Sigmoid colon (tissue), 6 donors: ENCODE measurements at regions not wholly inside any gene's neighbourhood (a gene's known extent, or its start where the extent isn't known, plus 50 kb on each side); places are given as distances from the start of the nearest gene placed in this dataset.
"Not testable (repeated sequence)": the region's sequence is repeated elsewhere in the genome, so short reads cannot be mapped to it uniquely, and the experiment has no call there.

Experiments
- DNase-seq: peaks from one replicate; pipeline ENCODE4 v3.0.0-alpha.2; 2019
- H3K27ac ChIP-seq, 4 donors: fragments of 200-600 bp; sonication (generic); one replicate each; pipeline ENCODE4 v1.5.1; 2016 to 2019; ENCODE audit warnings: mild to moderate bottlenecking in 1 of 4
- H3K27me3 ChIP-seq, 3 donors: fragments of 200-600 bp; sonication (generic); one replicate each; pipeline ENCODE4 v1.5.1; 2019; ENCODE audit warnings: mild to moderate bottlenecking in 1 of 3
- H3K36me3 ChIP-seq, 4 donors: fragments of 200-600 bp; sonication (generic); one replicate each; pipeline ENCODE4 v1.5.1; 2016 to 2019
- H3K4me1 ChIP-seq, 4 donors: fragments of 200-600 bp; sonication (generic); one replicate each; pipeline ENCODE4 v1.5.1; 2017 to 2019
- H3K4me3 ChIP-seq, 4 donors: fragments of 200-600 bp; sonication (generic); one replicate each; pipeline ENCODE4 v1.5.1; 2017 to 2019; ENCODE audit warnings: mild to moderate bottlenecking in 2 of 4, moderate library complexity in 1 of 4
- H3K9me3 ChIP-seq, 4 donors: fragments of 200-600 bp in 3 of 4; sonication (generic) in 3 of 4; one replicate each; pipeline versions ENCODE4 v1.5.1 to v1.6.1; 2013 to 2019
- EP300 ChIP-seq, 4 donors: sonication (generic); formaldehyde crosslinking; IDR thresholded peaks; one replicate each; pipeline ENCODE4 v1.6.1; 2017; ENCODE audit warnings: antibody characterized with exemption in 4 of 4
- POLR2A ChIP-seq, 2 donors: fragments of 450-650 bp; IDR thresholded peaks; one replicate each; pipeline ENCODE4 v1.6.1; 2016; ENCODE audit warnings: antibody characterized with exemption in 2 of 2, mild to moderate bottlenecking in 2 of 2, moderate library complexity in 2 of 2
- POLR2AphosphoS5 ChIP-seq, 4 donors: sonication (generic); formaldehyde crosslinking; IDR thresholded peaks; one replicate each; pipeline ENCODE4 v1.6.1; 2017; ENCODE audit warnings: antibody characterized with exemption in 4 of 4
- WGBS, 2 donors: extraction: QIAGEN DNeasy Blood & Tissue Kit; methylation state at CpG; one replicate each; pipeline ENCODE4 v1.1.7; 2013; 5-methylcytosine and 5-hydroxymethylcytosine counted together
- intact Hi-C: fragments of 100-400 bp; cut with DNase I; formaldehyde crosslinking; loops from one replicate; pipeline ENCODE4 v1.15.1; 2023
- TF ChIP-seq, protein P1 (sequence below), 4 experiments: fragments of 450-650 bp in 3 of 4; fragments of 200-600 bp in 1 of 4; IDR thresholded peaks; one replicate each; pipeline ENCODE4 v1.5.1; 2016 to 2019; ENCODE audit warnings: antibody characterized with exemption in 4 of 4, mild to moderate bottlenecking in 3 of 4, moderate library complexity in 2 of 4
- donor health status: healthy with polysubstance abuse.
- donor health status: healthy.

DNA sequence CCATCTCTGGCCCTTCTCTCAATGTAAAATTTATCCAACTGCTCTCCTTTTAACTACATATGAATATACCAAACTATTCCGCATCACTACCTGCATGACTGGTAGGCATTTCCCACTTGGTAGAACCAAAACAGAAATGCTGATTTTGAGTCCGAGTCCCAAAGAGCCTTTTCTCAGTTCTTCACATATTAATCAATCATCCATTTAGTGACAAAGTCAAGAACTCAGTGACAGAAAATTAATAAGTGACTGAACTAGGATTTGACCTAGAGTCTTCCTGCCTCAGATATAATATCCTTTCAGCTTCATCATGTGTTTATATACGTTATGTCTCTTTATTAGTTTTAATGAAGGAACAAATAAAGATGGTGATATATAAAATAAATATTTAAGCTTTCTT lies 700.6 kb upstream of the GOLIM4 start:
- Histone ChIP-seq H3K27me3 (no peaks in the 10 kb centered on the region), H3K4me3 (no peak overlapping the region), H3K4me1 (no peaks in the 10 kb centered on the region), H3K27ac (no peak overlapping the region), H3K9me3 (no peaks in the 10 kb centered on the region), H3K36me3 (no peaks in the 10 kb centered on the region)
- intact Hi-C loops: no loop called here
- TF ChIP-seq POLR2A (IDR thresholded peaks at IDR 0.05) (no peak), EP300 (IDR thresholded peaks at IDR 0.05) (no peak)
- TF ChIP-seq, protein P1, sequence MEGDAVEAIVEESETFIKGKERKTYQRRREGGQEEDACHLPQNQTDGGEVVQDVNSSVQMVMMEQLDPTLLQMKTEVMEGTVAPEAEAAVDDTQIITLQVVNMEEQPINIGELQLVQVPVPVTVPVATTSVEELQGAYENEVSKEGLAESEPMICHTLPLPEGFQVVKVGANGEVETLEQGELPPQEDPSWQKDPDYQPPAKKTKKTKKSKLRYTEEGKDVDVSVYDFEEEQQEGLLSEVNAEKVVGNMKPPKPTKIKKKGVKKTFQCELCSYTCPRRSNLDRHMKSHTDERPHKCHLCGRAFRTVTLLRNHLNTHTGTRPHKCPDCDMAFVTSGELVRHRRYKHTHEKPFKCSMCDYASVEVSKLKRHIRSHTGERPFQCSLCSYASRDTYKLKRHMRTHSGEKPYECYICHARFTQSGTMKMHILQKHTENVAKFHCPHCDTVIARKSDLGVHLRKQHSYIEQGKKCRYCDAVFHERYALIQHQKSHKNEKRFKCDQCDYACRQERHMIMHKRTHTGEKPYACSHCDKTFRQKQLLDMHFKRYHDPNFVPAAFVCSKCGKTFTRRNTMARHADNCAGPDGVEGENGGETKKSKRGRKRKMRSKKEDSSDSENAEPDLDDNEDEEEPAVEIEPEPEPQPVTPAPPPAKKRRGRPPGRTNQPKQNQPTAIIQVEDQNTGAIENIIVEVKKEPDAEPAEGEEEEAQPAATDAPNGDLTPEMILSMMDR (IDR thresholded peaks at IDR 0.05): no peak
- WGBS, 2 donors: 89 to 93% methylated on average over 3 of the region's 3 CpGs
- no peak for DNase-seq

GRCh38 chr3:168794427-168794826 lies 698.7 kb upstream of the GOLIM4 start:
- intact Hi-C loops: no loop called here
- no peaks in the 10 kb centered on the region for H3K9me3 ChIP-seq
- H3K27me3 ChIP-seq: no peaks in the 10 kb centered on the region
- no peaks in the 10 kb centered on the region for H3K4me1 ChIP-seq
- WGBS, 2 donors: 87 to 95% methylated on average over 2 of the region's 2 CpGs
- H3K27ac ChIP-seq: no peak overlapping the region
- no peak overlapping the region for H3K4me3 ChIP-seq
- no peaks in the 10 kb centered on the region for H3K36me3 ChIP-seq
- TF ChIP-seq POLR2AphosphoS5 (IDR thresholded peaks at IDR 0.05) (no peak), EP300 (IDR thresholded peaks at IDR 0.05) (no peak), POLR2A (IDR thresholded peaks at IDR 0.05) (no peak)
- TF ChIP-seq, protein P1 (IDR thresholded peaks at IDR 0.05): no peak
- DNase-seq: no peak

GRCh38 chr3:168782193-168782592 lies 686.5 kb upstream of the GOLIM4 start:
- H3K4me3 ChIP-seq: no peak overlapping the region
- no peak for DNase-seq
- 90 to 91% methylated on average over 3 of the region's 3 CpGs for WGBS, 2 donors
- no peaks in the 10 kb centered on the region for H3K36me3 ChIP-seq
- intact Hi-C loops: no loop called here
- H3K9me3 ChIP-seq: peaks cover 0 to 4% (median 0%) of the 10 kb centered on the region in 4 donors
- H3K27ac ChIP-seq: no peak overlapping the region
- no peaks in the 10 kb centered on the region for H3K4me1 ChIP-seq
- TF ChIP-seq EP300 (IDR thresholded peaks at IDR 0.05) (no peak), POLR2AphosphoS5 (IDR thresholded peaks at IDR 0.05) (no peak), POLR2A (IDR thresholded peaks at IDR 0.05) (no peak)
- TF ChIP-seq, protein P1 (IDR thresholded peaks at IDR 0.05): no peak
- no peaks in the 10 kb centered on the region for H3K27me3 ChIP-seq

DNA sequence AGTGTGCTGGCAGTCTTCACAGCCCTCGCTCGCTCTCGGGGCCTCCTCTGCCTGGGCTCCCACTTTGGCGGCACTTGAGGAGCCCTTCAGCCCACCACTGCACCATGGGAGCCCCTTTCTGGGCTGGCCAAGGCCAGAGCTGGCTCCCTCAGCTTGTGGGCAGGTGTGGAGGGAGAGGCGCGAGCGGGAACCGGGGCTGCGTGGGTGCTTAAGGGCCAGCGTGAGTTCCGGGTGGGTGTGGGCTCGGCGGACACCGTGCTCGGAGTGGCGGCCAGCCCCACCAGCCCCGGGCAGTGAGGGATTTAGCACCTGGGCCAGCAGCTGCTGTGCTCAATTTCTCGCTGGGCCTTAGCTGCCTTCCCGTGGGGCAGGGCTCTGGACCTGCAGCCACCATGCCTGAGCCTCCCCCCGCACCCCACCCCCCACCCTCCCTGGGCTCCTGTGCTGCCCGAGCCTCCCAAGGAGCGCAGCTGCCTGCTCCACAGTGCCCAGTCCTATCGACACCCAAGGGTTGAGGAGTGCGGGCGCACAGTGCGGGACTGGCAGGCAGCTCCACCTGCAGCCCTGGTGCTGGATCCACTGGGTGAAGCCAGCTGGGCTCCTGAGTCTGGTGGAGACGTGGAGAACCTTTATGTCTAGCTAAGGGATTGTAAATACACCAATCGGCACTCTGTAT lies 684.4 kb upstream of the GOLIM4 start:
- intact Hi-C loops: not testable (repeated sequence)
- WGBS, 2 donors: 93 to 95% methylated on average over 28 of the region's 28 CpGs

DNA sequence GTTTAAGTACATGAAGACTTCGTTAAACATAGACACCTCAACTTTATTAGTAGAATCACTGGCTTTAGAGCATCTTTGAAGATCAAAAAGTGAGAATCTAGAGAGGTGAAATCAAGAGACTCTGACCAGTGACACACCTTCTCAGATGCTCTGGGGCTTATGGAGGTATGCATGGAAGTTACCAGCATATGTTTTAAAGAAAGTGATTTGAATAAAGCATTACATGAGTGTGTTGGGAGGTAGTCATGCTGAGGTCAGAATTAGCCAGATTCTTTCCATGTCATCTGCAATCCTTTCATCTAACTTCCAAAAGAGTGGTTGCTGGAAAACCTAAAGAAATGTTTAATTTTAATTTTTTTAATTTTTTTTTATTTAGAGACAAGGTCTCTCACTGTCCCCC lies 658.0 kb upstream of the GOLIM4 start:
- TF ChIP-seq, protein P1 (IDR thresholded peaks at IDR 0.05): no peak
- TF ChIP-seq EP300 (IDR thresholded peaks at IDR 0.05) (no peak), POLR2AphosphoS5 (IDR thresholded peaks at IDR 0.05) (no peak), POLR2A (IDR thresholded peaks at IDR 0.05) (no peak)
- intact Hi-C loops: no loop called here
- no peaks in the 10 kb centered on the region for H3K4me1 ChIP-seq
- no peak for DNase-seq
- no peaks in the 10 kb centered on the region for H3K9me3 ChIP-seq
- H3K4me3 ChIP-seq: no peak overlapping the region
- no peak overlapping the region for H3K27ac ChIP-seq
- H3K36me3 ChIP-seq: no peaks in the 10 kb centered on the region
- WGBS, 2 donors: 48 to 76% methylated on average over 1 of the region's 1 CpG
- no peaks in the 10 kb centered on the region for H3K27me3 ChIP-seq

More for the DNA sequence above, 684.4 kb upstream of the GOLIM4 start:
- DNase-seq, H3K27ac ChIP-seq, H3K36me3 ChIP-seq, H3K27me3 ChIP-seq, H3K4me3 ChIP-seq, H3K4me1 ChIP-seq, H3K9me3 ChIP-seq: not testable (repeated sequence)
